GM21528 (cell line): ENCODE measurements at regions not wholly inside any gene's neighbourhood (a gene's known extent, or its start where the extent isn't known, plus 50 kb on each side); places are given as distances from the start of the nearest gene placed in this dataset.
"Not testable (repeated sequence)": the region's sequence is repeated elsewhere in the genome, so short reads cannot be mapped to it uniquely, and the experiment has no call there.

Experiments
- ATAC-seq: cut with Tn5 transposase; IDR thresholded peaks from one replicate; pipeline ENCODE4 v1.9.1; 2021; ENCODE audit warnings: mild to moderate bottlenecking, moderate library complexity; ENCODE audit not compliant: unreplicated experiment, low FRiP score

DNA sequence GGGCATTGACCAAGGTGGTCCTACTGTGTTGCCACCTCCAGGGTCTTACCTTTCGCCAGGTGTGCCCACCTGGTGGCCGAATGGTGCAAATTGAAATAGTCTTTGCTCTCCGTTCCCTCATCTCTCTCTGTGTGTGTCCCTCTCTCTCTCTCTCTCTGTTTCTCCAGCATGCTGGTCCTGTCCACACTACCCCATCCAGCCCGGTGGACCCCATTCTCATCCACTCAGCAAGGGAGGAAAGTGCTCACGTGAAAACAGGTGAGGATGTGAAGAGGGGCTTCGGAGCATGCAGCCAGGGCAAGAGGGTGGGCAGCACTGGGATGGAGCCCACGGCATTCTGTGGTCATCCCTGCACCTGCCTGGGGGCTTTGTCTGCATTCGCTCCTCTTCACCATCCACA lies 150.1 kb downstream of the CRLF2 start:
- ATAC-seq = no peak

DNA sequence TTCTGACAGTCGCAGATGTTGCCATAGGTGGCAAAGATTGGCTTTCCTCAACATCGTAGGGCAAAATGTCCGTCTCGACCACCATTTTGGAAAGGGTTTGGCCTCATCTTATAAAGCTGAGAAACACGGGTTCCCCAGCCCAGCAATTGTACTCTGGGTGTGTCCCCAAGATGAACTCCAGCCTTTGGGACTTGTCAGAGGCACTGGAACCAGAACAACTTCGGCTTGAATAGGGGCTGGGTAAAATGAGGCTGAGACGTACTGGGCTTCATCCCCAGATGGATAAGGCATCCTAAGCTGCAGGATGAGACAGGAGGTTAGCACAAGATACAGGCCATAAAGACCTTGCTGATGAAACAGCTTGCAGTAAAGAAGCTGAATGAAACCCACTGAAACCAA lies 151.9 kb downstream of the CRLF2 start:
- ATAC-seq = no peak

DNA sequence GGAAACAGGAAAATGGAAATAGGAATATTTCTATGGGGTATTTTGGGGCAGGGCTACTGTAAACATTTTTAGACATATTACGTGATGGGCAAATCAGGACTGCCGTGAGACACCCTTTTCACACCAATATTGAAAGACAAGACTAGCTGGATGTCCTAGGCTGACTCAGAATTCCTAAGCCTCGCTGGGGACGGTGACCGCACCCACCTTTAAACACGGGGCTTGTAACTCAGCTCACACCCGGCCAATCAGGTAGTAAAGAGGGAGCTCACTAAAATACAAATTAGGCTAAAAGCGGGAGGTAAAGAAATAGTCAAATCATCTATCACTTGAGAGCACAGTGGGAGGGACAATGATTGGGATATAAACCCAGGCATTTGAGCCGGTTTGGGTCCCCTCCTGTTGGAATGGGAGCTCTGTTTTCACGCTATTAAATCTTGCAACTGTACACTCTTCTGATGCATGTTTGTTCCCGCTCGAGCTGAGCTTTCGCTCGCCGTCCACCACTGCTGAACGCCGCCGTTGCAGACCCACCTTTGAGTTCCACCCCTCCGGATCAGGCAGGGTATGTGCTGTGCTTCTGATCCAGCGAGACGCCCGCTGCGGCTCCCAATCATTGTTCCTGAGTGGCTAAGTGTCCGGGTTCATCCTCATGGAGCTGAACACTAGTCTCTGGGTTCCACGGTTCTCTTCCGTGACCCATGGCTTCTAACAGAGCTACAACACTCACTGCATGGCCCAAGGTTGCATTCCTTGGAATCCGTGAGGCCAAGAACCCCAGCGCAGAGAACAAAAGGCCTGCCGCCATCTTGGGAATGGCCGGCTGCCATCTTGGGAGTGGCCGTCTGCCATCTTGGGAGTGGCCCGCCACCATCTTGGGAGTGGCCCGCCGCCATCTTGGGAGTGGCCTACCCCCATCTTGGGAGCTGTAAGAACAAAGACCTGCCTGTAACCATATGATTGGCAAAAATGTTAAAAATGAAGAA lies 152.6 kb downstream of the CRLF2 start:
- no peak for ATAC-seq

DNA sequence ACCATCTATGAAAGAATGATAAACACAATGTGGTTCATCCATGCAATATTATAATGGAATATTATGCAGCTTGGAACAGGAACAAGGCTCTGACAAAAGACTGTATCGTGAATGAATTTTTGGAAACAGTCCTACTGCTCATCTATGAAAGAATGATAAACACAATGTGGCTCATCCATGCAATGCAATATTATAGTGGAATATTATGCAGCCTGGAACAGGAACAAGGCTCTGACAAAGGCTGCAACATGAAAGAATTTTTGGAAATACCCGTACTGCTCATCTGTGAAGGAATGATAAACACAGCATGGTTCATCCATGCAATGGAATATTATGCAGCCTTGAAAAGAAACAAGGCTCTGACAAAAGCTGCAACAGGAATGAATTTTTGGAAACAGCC lies 158.8 kb downstream of the CRLF2 start:
- ATAC-seq = not testable (repeated sequence)

DNA sequence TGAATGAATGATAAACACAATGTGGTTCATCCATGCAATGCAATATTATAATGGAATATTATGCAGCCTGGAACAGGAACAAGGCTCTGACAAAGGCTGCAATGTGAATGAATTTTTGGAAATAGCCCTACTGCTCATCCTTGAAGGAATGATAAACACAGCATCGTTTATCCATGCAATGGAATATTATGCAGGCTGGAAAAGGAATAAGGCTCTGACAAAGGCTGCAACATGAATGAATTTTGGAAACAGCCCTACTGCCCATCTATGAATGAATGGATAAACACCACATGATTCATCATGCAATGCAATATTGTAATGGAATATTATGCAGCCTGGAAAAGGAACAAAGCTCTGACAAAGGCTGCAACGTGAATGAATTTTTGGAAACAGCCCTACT lies 159.4 kb downstream of the CRLF2 start:
- ATAC-seq = no peak

DNA sequence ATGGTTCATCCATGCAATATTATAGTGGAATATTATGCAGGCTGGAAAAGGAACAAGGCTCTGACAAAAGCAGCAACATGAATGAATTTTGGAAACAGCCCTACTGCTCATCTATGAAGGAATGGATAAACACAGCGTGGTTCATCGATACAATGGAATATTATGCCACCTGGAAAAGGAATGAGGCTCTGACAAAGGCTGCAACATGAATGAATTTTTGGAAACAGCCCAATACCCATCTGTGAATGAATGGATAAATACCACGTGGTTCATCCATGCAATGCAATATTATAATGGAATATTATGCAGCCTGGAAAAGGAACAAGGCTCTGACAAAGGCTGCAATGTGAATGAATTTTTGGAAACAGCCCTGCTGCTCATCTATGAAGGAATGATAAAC lies 160.4 kb downstream of the CRLF2 start:
- ATAC-seq = no peak

DNA sequence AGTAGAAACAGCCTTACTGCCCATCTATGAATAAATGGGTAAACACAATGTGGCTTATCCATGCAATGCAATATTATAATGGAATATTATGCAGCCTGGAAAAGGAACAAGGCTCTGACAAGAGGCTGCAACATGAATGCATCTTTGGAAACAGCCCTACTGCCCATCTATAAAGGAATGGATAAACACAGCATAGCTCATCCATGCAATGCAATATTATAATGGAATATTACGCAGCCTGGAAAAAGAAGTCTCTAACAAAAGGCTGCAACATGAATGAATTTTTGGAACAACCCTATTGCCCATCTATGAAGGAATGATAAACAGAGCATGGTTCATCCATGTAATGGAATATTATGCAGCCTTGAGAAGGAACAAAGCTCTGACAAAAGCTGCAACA lies 161.0 kb downstream of the CRLF2 start:
- no peak for ATAC-seq

DNA sequence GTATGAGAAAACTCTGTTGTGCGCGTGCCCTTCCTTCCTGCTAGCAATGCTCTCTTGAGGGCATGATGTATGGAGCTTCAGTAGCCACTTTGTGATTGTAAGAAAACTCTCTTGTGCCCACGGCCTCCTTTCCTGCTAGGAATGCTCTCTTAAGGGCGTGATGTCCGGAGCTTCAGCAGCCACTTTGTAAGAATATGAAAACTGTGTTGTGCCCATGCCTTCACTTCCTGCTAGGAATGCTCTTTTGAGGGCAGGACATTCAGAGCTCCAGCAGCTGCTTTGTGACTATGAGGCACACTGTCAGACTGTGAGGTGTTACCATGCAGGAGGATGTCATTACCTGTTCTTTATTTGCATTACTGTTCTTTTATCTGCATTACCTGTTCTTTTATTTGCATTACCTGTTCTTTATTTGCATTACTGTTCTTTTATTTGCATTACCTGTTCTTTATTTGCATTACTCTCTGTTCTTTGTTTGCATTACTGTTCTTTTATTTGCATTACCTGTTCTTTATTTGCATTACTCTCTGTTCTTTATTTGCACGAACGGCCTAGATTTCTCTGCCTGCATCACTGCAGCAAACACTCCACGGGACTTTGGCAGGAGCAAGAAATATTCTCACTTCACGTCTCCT lies 166.7 kb downstream of the CRLF2 start:
- no peak for ATAC-seq

DNA sequence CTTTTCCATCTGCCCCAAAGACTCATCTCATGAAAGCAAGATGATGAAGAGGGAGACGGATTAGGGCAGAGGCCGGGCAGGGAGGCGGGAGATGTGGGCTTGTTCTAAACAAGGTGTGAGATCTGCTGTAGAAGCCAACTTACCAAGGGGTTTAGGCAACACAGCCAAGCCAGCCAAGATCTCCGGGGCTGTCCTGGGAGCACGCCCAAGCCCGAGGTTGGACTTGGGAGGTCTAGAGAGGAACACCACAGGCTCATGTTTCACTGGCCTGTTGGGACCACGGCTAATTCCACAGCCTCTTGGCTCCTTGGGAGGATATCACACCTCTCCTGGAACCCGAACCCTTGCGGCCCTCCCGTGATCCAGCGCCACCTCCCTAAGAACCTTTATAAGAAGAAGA lies 171.4 kb downstream of the CRLF2 start:
- no peak for ATAC-seq

DNA sequence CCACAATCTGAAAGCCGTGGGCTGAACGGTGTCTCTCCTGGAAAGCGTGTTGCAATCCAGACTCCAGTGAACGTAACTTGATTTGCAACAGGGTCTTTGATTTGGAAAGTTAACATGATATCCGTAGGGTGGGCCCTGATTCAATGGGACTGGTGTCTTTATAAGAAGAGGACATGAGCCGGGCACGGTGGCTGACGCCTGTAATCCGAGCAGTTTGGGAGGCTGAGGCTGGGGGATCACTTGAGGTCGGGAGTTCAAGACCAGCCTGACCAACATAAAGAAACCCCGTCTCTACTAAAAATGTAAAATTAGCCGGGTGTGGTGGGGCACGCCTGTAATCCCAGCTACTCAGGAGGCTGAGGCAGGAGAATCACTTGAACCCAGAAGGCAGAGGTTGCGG lies 176.5 kb downstream of the CRLF2 start:
- ATAC-seq = not testable (repeated sequence)

DNA sequence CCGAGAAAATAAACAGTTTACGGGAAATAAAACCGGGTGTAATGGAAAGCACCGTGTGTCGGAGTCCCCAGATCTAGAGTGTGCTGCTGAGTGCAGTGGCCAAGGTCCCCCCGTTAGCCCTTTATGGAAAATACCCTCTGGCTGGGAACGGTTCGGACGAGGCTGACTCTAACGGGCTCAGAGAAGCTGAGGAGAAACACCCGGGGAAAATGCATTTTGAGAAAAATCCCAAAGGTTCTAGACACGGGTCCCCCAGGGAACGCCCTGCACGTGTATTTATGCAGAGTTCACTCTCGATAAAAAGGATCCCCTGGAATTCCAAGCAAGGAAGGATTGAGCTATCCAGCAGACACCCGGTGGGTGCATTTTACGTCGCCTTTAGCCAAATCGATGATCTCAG lies 177.2 kb downstream of the CRLF2 start:
- no peak for ATAC-seq

DNA sequence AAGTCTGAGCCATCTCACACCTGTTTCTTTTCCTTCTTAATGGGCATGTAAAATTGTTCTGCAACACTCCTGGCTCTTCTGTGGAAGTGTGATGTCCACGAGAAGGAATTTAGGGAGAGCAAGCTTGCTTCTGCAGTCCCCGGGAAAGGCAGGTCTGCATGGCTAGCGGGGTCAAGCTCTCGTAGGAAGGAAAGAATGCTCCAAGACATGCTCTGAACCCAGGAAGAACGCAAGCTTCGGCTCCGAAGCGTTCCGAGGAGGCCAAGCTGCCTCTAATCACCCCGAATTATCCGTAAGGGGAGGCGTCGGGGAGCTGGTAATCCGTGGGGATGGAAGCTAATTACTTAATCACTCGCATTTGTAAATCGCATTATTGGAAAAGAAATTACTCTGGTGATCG lies 177.7 kb downstream of the CRLF2 start:
- no peak for ATAC-seq

DNA sequence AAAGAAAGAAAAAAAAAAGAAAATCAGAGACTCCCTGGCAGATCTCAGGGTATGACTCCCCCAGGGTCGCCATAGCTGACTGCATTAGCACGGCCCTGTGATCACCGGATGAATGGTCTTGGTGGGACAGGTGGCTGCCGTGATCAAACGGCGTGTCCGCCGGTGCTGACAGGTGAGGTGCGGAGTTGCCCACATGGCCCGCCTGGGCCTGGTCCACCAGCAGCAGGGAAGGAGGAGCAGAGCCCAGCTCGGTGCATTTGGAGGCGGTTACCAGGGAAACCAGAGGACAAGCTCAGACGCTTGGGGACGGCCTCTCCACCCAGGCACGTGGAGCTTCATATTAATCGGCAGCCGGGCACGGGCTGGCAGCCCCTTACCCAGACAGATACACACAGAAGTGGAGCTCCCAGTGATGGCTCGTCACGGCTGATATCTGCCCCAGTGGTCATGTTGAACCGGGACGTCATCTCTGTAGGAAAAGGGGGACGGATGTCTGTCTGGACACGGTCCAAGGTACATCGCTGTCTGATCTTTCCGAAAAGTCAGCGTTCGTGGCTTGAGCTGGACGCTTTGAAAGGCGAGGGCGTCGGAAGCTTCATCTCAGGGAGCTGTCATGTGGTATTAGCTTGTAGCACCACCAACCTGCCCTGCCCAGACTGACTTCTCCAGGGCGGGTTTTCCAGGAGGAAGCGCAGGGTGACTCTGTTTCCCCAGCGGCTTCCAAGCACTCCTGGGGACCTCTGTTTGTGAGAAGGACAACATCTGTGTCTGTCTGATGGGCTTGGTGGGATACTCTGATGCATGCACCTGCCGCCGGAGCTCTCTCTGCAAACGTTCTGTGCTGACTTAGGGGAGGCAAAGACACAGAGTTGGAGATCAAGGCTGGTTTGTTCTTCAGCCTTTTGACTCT lies 180.7 kb downstream of the CRLF2 start:
- no peak for ATAC-seq

DNA sequence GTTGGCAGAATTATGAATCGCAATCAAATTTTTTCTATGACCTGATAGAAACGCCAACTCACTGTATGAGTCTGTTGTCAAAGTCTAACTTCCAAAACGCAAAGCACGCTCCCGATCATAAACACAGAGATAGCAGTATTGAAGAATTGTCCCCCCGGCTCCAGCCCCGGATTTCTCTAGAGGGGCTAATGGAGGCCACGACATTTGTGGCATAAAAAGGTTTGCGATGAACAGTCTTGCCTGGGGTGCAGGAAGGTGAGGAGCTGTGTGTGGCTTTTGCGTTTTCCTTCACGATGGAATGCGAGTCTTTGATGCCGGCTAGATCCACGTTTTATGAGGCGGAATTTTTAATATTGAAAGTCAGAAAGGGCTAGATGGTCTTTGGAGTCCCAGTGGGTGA lies 183.0 kb downstream of the CRLF2 start:
- ATAC-seq = no peak

DNA sequence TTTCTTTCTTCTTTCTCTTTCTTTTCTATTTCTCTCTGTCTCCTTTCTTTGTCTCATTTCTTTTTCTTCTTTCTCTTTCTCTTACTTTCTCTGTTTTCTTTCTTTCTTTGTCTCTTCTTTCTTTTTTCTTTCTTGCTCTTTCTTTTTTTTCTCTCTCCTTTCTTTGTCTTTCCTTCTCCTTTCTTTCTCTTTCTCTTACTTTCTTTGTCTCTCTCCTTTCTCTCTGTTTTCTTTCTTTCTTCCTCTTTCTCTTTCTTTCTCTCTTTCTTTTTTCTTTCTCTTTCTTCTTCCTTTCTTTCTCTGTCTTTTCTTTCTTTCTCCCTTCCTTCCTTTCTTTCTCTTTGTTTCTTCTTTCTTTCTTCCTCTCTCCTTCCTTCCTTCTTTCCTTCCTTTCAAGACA lies 184.8 kb downstream of the CRLF2 start:
- ATAC-seq = no peak

DNA sequence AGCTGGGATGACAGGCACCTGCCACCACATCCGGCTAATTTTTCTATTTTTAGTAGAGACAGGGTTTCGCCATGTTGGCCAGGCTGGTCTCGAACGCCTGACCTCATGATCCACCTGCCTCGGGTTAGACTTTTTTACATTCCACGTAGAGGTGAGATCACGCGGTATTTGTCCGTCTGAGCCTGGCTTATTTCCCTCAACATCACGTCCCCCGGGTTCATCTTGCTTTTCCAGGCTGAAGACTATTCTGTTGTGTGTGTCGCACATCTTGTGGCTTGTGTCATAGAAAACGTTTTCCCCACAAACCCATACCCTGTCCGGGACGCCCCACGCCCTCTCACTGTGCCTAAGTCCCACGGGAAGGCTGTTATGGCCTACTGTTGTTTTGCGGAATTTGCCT lies 185.3 kb downstream of the CRLF2 start:
- ATAC-seq = no peak

DNA sequence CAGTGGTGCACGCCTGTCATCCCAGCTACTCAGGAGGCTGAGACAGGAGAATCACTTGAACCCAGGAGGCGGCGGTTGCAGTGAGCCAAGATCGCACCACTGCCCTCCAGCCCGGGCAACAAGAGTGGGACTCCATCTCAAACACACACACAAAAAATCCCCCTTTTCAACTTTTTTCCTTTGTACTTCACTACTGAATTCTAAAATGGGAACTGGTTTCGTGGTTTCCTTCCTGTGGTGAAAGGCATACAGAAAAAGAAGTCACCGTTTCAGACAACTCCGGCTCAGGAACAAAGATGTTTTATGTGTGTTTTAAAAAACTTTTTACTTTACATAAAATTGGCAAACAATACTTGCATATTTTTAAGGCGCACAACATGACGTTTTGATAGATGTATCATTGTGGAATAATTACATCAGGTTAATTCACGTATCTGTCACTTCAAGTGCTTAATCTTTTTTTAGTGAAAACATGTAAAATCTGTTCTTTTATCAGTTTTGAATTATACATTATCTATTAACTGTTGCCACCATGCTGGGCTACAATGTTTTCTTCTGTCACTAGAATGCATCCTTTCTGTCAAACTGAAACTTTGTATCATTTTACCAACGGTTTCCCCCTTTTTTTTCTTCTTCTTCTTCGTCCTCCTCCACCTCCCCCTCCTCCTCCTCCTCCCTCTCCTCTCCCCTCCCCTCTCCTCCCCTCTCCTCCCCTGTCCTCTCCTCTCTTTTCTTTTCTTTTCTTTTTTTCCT lies 186.0 kb downstream of the CRLF2 start:
- ATAC-seq = peak; percentile 67

DNA sequence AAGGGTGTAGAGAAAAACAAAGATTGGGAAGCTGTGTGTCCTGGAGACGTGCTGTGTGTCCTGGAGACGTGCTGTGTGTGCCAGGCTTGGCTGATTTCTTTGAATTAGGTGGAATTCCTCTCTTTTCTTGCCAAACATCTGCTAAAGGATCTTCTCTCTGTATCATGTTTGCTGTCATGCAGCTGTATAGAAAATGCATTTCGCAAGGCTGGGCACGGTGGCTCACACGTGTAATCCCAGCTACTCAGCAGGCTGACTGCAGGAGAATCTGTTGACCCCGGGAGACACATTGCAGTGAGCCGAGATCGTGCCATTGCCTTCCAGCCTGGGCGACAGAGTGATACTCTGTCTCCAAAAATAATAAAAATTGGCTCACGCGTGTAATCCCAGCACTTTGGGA lies 187.0 kb downstream of the CRLF2 start:
- no peak for ATAC-seq

DNA sequence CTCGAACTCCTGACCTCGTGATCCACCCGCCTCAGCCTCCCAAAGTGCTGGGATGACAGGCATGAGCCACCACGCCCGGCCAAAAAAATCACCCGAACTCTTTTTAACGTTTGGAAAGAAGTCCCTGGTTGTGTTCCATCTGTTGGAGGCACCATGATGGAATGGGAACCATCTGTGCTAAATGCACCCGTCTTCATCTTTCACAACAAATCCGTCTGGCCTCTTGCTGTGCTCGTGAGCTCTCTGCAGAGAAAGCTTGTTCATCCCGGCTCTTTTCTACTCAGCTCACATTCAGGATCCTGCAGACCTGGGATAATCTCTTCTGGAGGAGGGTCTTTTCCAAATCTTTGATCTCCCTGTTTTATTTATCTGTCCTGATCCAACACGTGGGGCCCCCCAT lies 188.8 kb downstream of the CRLF2 start:
- no peak for ATAC-seq

DNA sequence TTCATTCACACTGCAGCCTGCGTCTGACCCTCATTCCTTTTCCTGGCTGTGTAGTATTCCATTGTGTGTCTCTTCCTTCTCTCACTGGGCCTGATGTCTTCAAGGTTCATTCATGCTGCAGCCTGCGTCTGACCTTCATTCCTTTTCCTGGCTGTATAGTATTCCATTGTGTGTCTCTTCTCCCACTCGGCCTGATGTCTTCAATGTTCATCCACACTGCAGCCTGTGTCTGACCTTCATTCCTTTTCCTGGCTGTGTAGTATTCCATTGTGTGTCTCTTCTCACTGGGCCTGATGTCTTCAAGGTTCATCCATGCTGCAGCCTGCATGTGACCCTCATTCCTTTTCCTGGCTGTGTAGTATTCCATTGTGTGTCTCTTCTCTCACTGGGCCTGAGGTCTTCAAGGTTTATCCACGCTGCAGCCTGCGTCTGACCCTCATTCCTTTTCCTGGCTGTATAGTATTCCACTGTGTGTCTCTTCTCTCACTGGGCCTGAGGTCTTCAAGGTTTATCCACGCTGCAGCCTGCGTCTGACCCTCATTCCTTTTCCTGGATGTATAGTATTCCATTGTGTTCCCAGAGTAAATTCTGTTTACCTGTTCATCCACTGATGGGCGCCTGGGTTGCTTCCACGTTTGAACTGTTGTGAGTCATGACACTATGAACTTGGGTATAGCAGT lies 191.0 kb downstream of the CRLF2 start:
- ATAC-seq = not testable (repeated sequence)
